ENCODE measurements at regions not wholly inside any gene's neighbourhood (a gene's known extent, or its start where the extent isn't known, plus 50 kb on each side); places are given as distances from the start of the nearest gene placed in this dataset.

DNA sequence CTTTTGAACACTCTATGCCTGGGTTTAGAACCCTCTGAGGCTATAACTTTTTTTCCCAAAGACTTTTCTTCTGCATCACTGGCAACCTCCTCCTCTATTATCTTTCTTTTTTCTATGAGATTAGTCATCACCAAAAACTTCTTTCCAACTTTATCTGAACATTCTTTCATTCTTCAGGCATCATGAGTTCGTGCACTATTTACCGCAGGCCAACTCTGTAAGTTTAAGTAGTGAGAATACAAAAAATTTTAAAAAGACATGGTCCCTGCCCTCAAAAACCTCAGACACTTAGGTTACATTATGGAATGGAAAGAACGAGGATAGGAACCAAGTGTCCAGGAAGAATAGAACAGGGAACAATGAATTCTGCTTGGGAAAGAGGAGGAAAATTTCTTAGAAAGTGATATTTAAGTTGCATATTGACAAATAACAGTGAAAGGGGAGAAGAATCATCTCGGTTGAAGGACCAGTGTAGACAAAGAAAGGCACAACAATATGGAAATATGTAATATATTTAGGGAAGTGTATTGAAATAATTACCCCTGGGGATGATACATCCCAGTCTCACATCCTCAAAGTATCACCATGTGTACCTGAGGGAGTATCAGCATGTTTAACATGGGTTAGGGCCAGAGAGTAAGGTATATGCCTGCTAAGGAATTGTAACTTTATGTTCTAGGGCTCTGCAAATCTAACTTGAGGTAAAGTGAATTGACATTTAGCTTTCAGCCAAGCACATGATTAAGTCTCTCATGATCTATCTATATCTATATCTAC is 196.5 kb upstream of the NREP start:
- H3F3A ChIP-seq (ENCODE audit: low read length, unreplicated experiment): no peaks in the 10 kb centered on the region
- no peak overlapping the region for H3K4me2 ChIP-seq (ENCODE audit: low read length)
- H4K20me1 ChIP-seq (ENCODE audit: low read length): no peaks in the 10 kb centered on the region
- no TSS peak for BruUV-seq (replicated peaks)
- no peak overlapping the region for H3K27ac ChIP-seq (ENCODE audit: low read length)
- intact Hi-C loops (cut with micrococcal nuclease): no loop called here
- H3K4me3 ChIP-seq (ENCODE audit: low read length): no peak overlapping the region
- TF ChIP-seq EZH2 (IDR thresholded peaks at IDR 0.05; ENCODE audit: low read length, unreplicated experiment) (no peak), EZH2phosphoT487 (IDR thresholded peaks at IDR 0.05; ENCODE audit: borderline replicate concordance, low read length) (no peak)
- TF ChIP-seq, protein P1, sequence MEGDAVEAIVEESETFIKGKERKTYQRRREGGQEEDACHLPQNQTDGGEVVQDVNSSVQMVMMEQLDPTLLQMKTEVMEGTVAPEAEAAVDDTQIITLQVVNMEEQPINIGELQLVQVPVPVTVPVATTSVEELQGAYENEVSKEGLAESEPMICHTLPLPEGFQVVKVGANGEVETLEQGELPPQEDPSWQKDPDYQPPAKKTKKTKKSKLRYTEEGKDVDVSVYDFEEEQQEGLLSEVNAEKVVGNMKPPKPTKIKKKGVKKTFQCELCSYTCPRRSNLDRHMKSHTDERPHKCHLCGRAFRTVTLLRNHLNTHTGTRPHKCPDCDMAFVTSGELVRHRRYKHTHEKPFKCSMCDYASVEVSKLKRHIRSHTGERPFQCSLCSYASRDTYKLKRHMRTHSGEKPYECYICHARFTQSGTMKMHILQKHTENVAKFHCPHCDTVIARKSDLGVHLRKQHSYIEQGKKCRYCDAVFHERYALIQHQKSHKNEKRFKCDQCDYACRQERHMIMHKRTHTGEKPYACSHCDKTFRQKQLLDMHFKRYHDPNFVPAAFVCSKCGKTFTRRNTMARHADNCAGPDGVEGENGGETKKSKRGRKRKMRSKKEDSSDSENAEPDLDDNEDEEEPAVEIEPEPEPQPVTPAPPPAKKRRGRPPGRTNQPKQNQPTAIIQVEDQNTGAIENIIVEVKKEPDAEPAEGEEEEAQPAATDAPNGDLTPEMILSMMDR (conservative IDR thresholded peaks at IDR 0.05; ENCODE audit: low read depth, low read length): no peak
- no peaks in the 10 kb centered on the region for H3K36me3 ChIP-seq (ENCODE audit: low read depth, low read length)
- H3K4me1 ChIP-seq (ENCODE audit: insufficient read depth, low read length): 0 out of 2 replicates have a peak, but pooled peaks cover under 1% of the 10 kb centered on the region
- no peak for DNase-seq
- H3K79me2 ChIP-seq (ENCODE audit: low read length): no peaks in the 10 kb centered on the region
- H3K9ac ChIP-seq (ENCODE audit: low read length): no peak overlapping the region
- H3K9me2 ChIP-seq (replicated peaks; ENCODE audit: low read length): no peaks in the 10 kb centered on the region
- H2AFZ ChIP-seq (ENCODE audit: low read length): no peak overlapping the region
- no peaks in the 10 kb centered on the region for H3K27me3 ChIP-seq (ENCODE audit: low read length)
- ChIA-PET CTCF (no interaction called here), POLR2A (ENCODE audit: unreplicated experiment) (no interaction called here)
- ATAC-seq: no peak
- no peaks in the 10 kb centered on the region for H3K9me3 ChIP-seq (ENCODE audit: low read length)

DNA sequence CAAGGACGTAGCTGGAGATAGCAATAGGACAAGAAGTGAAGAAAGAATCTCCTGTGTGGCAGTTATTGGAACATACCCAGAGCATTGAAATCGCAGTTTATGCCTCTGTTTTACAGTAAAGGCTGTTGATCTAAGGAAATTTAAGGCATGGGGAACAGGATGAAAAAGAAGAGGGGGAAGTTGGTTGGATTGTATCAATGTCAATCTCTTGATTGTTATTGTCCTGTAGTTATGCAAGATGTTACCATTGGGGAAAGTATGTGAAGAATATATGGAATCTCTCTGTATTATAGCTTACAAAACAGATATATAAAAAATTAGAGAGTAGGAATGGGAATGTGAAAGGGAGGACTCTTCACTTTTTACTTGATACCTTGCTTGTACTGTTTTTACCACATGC is 195.6 kb upstream of the NREP start:
- no peaks in the 10 kb centered on the region for H3F3A ChIP-seq (ENCODE audit: low read length, unreplicated experiment)
- no peak overlapping the region for H3K9ac ChIP-seq (ENCODE audit: low read length)
- H2AFZ ChIP-seq (ENCODE audit: low read length): no peak overlapping the region
- intact Hi-C loops (cut with micrococcal nuclease): no loop called here
- no peak overlapping the region for H3K27ac ChIP-seq (ENCODE audit: low read length)
- POLR2A ChIA-PET (ENCODE audit: unreplicated experiment): no interaction called here
- TF ChIP-seq EZH2 (IDR thresholded peaks at IDR 0.05; ENCODE audit: low read length, unreplicated experiment): no peak
- TF ChIP-seq EZH2phosphoT487 (IDR thresholded peaks at IDR 0.05; ENCODE audit: borderline replicate concordance, low read length): no peak
- TF ChIP-seq, protein P1 (conservative IDR thresholded peaks at IDR 0.05; ENCODE audit: low read depth, low read length): no peak
- H3K9me2 ChIP-seq (replicated peaks; ENCODE audit: low read length): no peaks in the 10 kb centered on the region
- DNase-seq: no peak
- no peaks in the 10 kb centered on the region for H3K27me3 ChIP-seq (ENCODE audit: low read length)
- H3K4me3 ChIP-seq (ENCODE audit: low read length): no peak overlapping the region
- no peaks in the 10 kb centered on the region for H3K9me3 ChIP-seq (ENCODE audit: low read length)
- CTCF ChIA-PET: no interaction called here
- H3K36me3 ChIP-seq (ENCODE audit: low read depth, low read length): no peaks in the 10 kb centered on the region
- no peaks in the 10 kb centered on the region for H4K20me1 ChIP-seq (ENCODE audit: low read length)
- no TSS peak for BruUV-seq (replicated peaks)
- no peak overlapping the region for H3K4me2 ChIP-seq (ENCODE audit: low read length)
- no peak for ATAC-seq
- no peaks in the 10 kb centered on the region for H3K79me2 ChIP-seq (ENCODE audit: low read length)
- H3K4me1 ChIP-seq (ENCODE audit: insufficient read depth, low read length): peaks cover 6% of the 10 kb centered on the region; the same call in 1 of the 2 replicates

DNA sequence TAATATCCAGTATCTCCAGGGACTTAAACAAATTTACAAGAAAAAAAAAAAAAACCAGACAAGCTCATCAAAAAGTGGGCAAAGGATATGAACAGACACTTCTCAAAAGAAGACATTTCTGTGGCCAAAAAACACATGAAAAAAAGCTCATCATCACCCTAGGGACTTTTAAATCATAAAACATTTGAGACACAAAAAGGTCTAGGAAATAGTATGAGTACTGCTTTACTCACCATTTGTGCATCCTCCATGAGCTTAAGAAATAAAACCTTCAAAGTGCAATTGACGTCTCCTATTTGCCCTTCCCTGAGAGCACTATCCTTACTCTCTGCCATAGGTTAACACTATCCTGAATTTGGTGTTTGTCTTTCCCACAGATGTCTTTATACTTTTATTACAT is 193.7 kb upstream of the NREP start:
- no peak for TF ChIP-seq EZH2phosphoT487 (IDR thresholded peaks at IDR 0.05; ENCODE audit: borderline replicate concordance, low read length)
- TF ChIP-seq, protein P1 (conservative IDR thresholded peaks at IDR 0.05; ENCODE audit: low read depth, low read length): no peak
- TF ChIP-seq EZH2 (IDR thresholded peaks at IDR 0.05; ENCODE audit: low read length, unreplicated experiment): no peak
- BruUV-seq (replicated peaks): no TSS peak
- no peak overlapping the region for H3K9ac ChIP-seq (ENCODE audit: low read length)
- H3K4me3 ChIP-seq (ENCODE audit: low read length): no peak overlapping the region
- H3K4me1 ChIP-seq (ENCODE audit: insufficient read depth, low read length): peaks cover 6% of the 10 kb centered on the region; the same call in 1 of the 2 replicates
- intact Hi-C loops (cut with micrococcal nuclease): no loop called here
- H3K27ac ChIP-seq (ENCODE audit: low read length): peak overlapping the region; percentile 52; the same call in 1 of the 2 replicates
- H3K4me2 ChIP-seq (ENCODE audit: low read length): no peak overlapping the region
- CTCF ChIA-PET: no interaction called here
- H2AFZ ChIP-seq (ENCODE audit: low read length): no peak overlapping the region
- H3K9me2 ChIP-seq (replicated peaks; ENCODE audit: low read length): no peaks in the 10 kb centered on the region
- no peaks in the 10 kb centered on the region for H3K27me3 ChIP-seq (ENCODE audit: low read length)
- no peaks in the 10 kb centered on the region for H3K79me2 ChIP-seq (ENCODE audit: low read length)
- H4K20me1 ChIP-seq (ENCODE audit: low read length): no peaks in the 10 kb centered on the region
- H3F3A ChIP-seq (ENCODE audit: low read length, unreplicated experiment): no peaks in the 10 kb centered on the region
- DNase-seq (peak; percentile 44), ATAC-seq (peak; percentile 64)
- POLR2A ChIA-PET (ENCODE audit: unreplicated experiment): no interaction called here
- H3K36me3 ChIP-seq (ENCODE audit: low read depth, low read length): no peaks in the 10 kb centered on the region
- H3K9me3 ChIP-seq (ENCODE audit: low read length): no peaks in the 10 kb centered on the region
